GM12878 (cell line): ENCODE measurements at regions not wholly inside any gene's neighbourhood (a gene's known extent, or its start where the extent isn't known, plus 50 kb on each side); places are given as distances from the start of the nearest gene placed in this dataset.

ENCODE experiments used
- ATAC-seq: fragments of 200-7000 bp; cut with Tn5 transposase; 3 replicates; pipeline ENCODE4 v1.9.1; 2020; ENCODE audit warnings: mild to moderate bottlenecking, moderate library complexity
- BruUV-seq: library from RNA; stranded (reverse); fragments of 400-500 nt; replicated peaks from 2 replicates; lab custom pipeline; 2021; lab: Mats Ljungman, UMichigan
- CTCF ChIA-PET: fragments of 300-600 bp; sonication (Branson Sonifier 250); formaldehyde crosslinking; extraction: SDS; loops from one replicate; lab custom pipeline; 2021; ENCODE audit warnings: inconsistent platforms; lab: Yijun Ruan, JAX
- POLR2A ChIA-PET: fragments of 350-600 bp; formaldehyde crosslinking; extraction: SDS; loops from one replicate; lab custom pipeline; 2021; ENCODE audit warnings: inconsistent platforms; lab: Charles Lee
- RAD21 ChIA-PET: fragments of 300-600 bp; sonication (Branson Sonifier 250); formaldehyde crosslinking; loops from one replicate; lab custom pipeline; 2023; ENCODE audit warnings: antibody characterized with exemption; ENCODE audit not compliant: unreplicated experiment; lab: Charles Lee
- SMC1A ChIA-PET: fragments of 300-600 bp; sonication (Branson Sonifier 250); formaldehyde crosslinking; loops from one replicate; lab custom pipeline; 2023; ENCODE audit not compliant: unreplicated experiment, uncharacterized antibody; lab: Charles Lee
- DNase-seq: peaks from one replicate; pipeline ENCODE4 v3.0.0-alpha.2; 2011; ENCODE audit warnings: low read depth, low spot score
- FAIRE-seq: peaks from 3 replicates; lab custom pipeline; 2011; peaks lifted over from hg19 to GRCh38; lab: Jason Lieb, UNC
- H2AFZ ChIP-seq: 2 replicates; pipeline ENCODE4 v1.6.0; 2011; ENCODE audit warnings: low read depth, low read length, control low read depth; ENCODE audit not compliant: control insufficient read depth
- H3K27ac ChIP-seq: 2 replicates; pipeline ENCODE4 v1.5.1; 2011; ENCODE audit warnings: control low read depth; ENCODE audit not compliant: control insufficient read depth, insufficient read depth
- H3K27me3 ChIP-seq, 2 experiments: replicated peaks in 1 of 2; 2 replicates each; pipeline versions ENCODE4 v1.6.0 to v1.6.1; 2011; ENCODE audit warnings: low read length in 1 of 2; ENCODE audit not compliant: control insufficient read depth in 2 of 2, insufficient read depth in 2 of 2
- H3K36me3 ChIP-seq, 2 experiments: 2 replicates each; pipeline ENCODE4 v1.5.1; 2011; ENCODE audit warnings: low read length in 1 of 2; ENCODE audit not compliant: control insufficient read depth in 2 of 2, insufficient read depth in 2 of 2
- H3K4me1 ChIP-seq: 2 replicates; pipeline ENCODE4 v1.6.1; 2011; ENCODE audit warnings: mild to moderate bottlenecking, low read length, moderate library complexity, mixed read lengths; ENCODE audit not compliant: control insufficient read depth, insufficient read depth
- H3K4me2 ChIP-seq: 2 replicates; pipeline ENCODE4 v1.6.0; 2011; ENCODE audit warnings: control low read depth; ENCODE audit not compliant: control insufficient read depth, insufficient read depth
- H3K4me3 ChIP-seq: fragments of 200-600 bp; sonication (generic); 2 replicates; pipeline ENCODE4 v1.5.1; 2016
- H3K79me2 ChIP-seq: 2 replicates; pipeline ENCODE4 v1.6.0; 2011; ENCODE audit warnings: low read length; ENCODE audit not compliant: control insufficient read depth, insufficient read depth
- H3K9ac ChIP-seq: 2 replicates; pipeline ENCODE4 v1.8.0; 2011; ENCODE audit warnings: low read length, control low read depth, mixed read lengths; ENCODE audit not compliant: control insufficient read depth, insufficient read depth
- H3K9me3 ChIP-seq: replicated peaks from 3 replicates; pipeline ENCODE4 v1.5.1; 2011; ENCODE audit warnings: mild to moderate bottlenecking, low read length; ENCODE audit not compliant: control insufficient read depth, insufficient read depth
- H4K20me1 ChIP-seq: 2 replicates; pipeline ENCODE4 v1.6.0; 2011; ENCODE audit not compliant: control insufficient read depth, insufficient read depth
- CHD2 ChIP-seq: IDR thresholded peaks from 2 replicates; pipeline ENCODE4 v1.6.1; 2011; ENCODE audit warnings: low read depth, low read length, improper control_type of control experiment, borderline replicate concordance
- FOS ChIP-seq: IDR thresholded peaks from 3 replicates; pipeline ENCODE4 v1.6.1; 2011; ENCODE audit warnings: borderline replicate concordance; ENCODE audit not compliant: insufficient read length; ENCODE audit errors: extremely low read depth
- FOXK2 ChIP-seq: fragments of 450-650 bp; IDR thresholded peaks from 2 replicates; pipeline ENCODE4 v1.6.1; 2017; ENCODE audit warnings: mild to moderate bottlenecking, moderate library complexity
- FOXM1 ChIP-seq: IDR thresholded peaks from 2 replicates; pipeline ENCODE4 v1.6.1; 2012; ENCODE audit warnings: low read depth, mild to moderate bottlenecking, inconsistent platforms, low read length, moderate library complexity
- IRF5 ChIP-seq: fragments of 450-650 bp; IDR thresholded peaks from 2 replicates; pipeline ENCODE4 v1.6.1; 2017; ENCODE audit warnings: borderline replicate concordance
- KLF5 ChIP-seq: fragments of 450-650 bp; IDR thresholded peaks from 2 replicates; pipeline ENCODE4 v1.6.1; 2014; ENCODE audit warnings: mild to moderate bottlenecking; ENCODE audit not compliant: partially characterized antibody
- MEF2A ChIP-seq: IDR thresholded peaks from 2 replicates; pipeline ENCODE4 v1.6.1; 2011; ENCODE audit warnings: low read depth, mild to moderate bottlenecking, low read length, moderate library complexity; ENCODE audit not compliant: insufficient read depth
- MEF2B ChIP-seq: fragments of 450-650 bp; IDR thresholded peaks from 2 replicates; pipeline ENCODE4 v1.6.1; 2018; ENCODE audit warnings: mild to moderate bottlenecking, moderate library complexity; ENCODE audit not compliant: partially characterized antibody, poor library complexity, severe bottlenecking
- NFIC ChIP-seq: IDR thresholded peaks from 2 replicates; pipeline ENCODE4 v1.6.1; 2012; ENCODE audit warnings: low read depth, mild to moderate bottlenecking, inconsistent platforms, low read length, moderate library complexity
- NRF1 ChIP-seq: conservative IDR thresholded peaks from 2 replicates; pipeline ENCODE4 v1.6.1; 2011; ENCODE audit warnings: mild to moderate bottlenecking, low read depth, low read length, improper control_type of control experiment
- PAX8 ChIP-seq: fragments of 450-650 bp; IDR thresholded peaks from 2 replicates; pipeline ENCODE4 v1.6.1; 2017; ENCODE audit warnings: mild to moderate bottlenecking, moderate library complexity
- PML ChIP-seq: IDR thresholded peaks from 2 replicates; pipeline ENCODE4 v1.6.1; 2012; ENCODE audit warnings: low read length, inconsistent platforms
- RCOR1 ChIP-seq: conservative IDR thresholded peaks from 2 replicates; pipeline ENCODE4 v1.6.1; 2012; ENCODE audit warnings: low read depth, low read length, improper control_type of control experiment
- TAF1 ChIP-seq: IDR thresholded peaks from 2 replicates; pipeline ENCODE4 v1.6.1; 2011; ENCODE audit warnings: mild to moderate bottlenecking, low read depth, low read length, borderline replicate concordance
- WGBS: methylation state at CpG from one replicate; pipeline ENCODE4 v1.1.6; 2016; ENCODE audit warnings: low lambda C conversion rate; ENCODE audit not compliant: insufficient replicate concordance, insufficient coverage; ENCODE audit errors: missing lambda C conversion rate; 5-methylcytosine and 5-hydroxymethylcytosine counted together
- in situ Hi-C: fragments of 300-500 bp; cut with MboI; formaldehyde crosslinking; loops from 9 replicates; pipeline ENCODE4 v1.14.3; 2018; ENCODE audit warnings: mixed read lengths
- intact Hi-C: fragments of 100-400 bp; cut with micrococcal nuclease; formaldehyde crosslinking; loops from one replicate; pipeline ENCODE4 v1.14.2; 2022; ENCODE audit not compliant: unreplicated experiment
- TF ChIP-seq, protein P1 (sequence below): fragments of 450-650 bp; IDR thresholded peaks from 2 replicates; pipeline ENCODE4 v1.6.1; 2017; ENCODE audit warnings: antibody characterized with exemption, mild to moderate bottlenecking, moderate library complexity

DNA sequence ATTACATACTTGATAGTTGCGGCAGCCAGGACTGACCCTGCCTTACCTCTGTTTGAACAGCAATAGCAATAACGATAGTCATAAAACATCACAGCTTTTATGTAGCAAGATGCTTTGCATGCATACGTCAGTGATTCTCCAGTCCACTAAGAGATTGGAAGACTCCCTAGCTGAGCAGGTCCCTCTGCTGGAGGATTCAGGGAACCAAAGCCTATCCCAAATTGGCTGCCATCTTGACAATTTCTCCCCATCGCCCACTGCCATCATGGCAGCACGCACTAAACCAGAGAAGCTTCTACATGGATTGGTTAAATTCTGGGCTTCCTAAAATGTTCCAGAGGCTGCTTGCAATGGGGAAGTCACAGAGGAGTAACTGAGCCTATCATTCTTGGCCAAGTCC, 360.6 kb upstream of the XYLT1 start:
- Histone ChIP-seq H3K9me3 (no peaks in the 10 kb centered on the region), H3K79me2 (no peaks in the 10 kb centered on the region), H3K27me3 (no peaks in the 10 kb centered on the region), H3K9ac (no peak overlapping the region), H3K27ac (no peak overlapping the region), H4K20me1 (no peaks in the 10 kb centered on the region), H3K4me3 (no peak overlapping the region), H2AFZ (no peak overlapping the region), H3K36me3 (no peaks in the 10 kb centered on the region), H3K4me1 (no peaks in the 10 kb centered on the region), H3K4me2 (no peak overlapping the region)
- TF ChIP-seq CHD2 (no peak), NRF1 (no peak), TAF1 (no peak), NFIC (no peak), FOXM1 (no peak), RCOR1 (no peak), FOS (no peak), PML (no peak), KLF5 (no peak), PAX8 (no peak), IRF5 (no peak), MEF2A (no peak), MEF2B (no peak), FOXK2 (no peak)
- TF ChIP-seq, protein P1, sequence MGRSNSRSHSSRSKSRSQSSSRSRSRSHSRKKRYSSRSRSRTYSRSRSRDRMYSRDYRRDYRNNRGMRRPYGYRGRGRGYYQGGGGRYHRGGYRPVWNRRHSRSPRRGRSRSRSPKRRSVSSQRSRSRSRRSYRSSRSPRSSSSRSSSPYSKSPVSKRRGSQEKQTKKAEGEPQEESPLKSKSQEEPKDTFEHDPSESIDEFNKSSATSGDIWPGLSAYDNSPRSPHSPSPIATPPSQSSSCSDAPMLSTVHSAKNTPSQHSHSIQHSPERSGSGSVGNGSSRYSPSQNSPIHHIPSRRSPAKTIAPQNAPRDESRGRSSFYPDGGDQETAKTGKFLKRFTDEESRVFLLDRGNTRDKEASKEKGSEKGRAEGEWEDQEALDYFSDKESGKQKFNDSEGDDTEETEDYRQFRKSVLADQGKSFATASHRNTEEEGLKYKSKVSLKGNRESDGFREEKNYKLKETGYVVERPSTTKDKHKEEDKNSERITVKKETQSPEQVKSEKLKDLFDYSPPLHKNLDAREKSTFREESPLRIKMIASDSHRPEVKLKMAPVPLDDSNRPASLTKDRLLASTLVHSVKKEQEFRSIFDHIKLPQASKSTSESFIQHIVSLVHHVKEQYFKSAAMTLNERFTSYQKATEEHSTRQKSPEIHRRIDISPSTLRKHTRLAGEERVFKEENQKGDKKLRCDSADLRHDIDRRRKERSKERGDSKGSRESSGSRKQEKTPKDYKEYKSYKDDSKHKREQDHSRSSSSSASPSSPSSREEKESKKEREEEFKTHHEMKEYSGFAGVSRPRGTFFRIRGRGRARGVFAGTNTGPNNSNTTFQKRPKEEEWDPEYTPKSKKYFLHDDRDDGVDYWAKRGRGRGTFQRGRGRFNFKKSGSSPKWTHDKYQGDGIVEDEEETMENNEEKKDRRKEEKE: no peak
- intact Hi-C loops (no loop called here), in situ Hi-C loops (no loop called here)
- no TSS peak for BruUV-seq
- ATAC-seq: no peak
- no peak for FAIRE-seq
- RAD21 ChIA-PET: no interaction called here
- 58% methylated on average over 5 of the region's 5 CpGs for WGBS
- SMC1A ChIA-PET: no interaction called here
- POLR2A ChIA-PET: no interaction called here
- CTCF ChIA-PET: no interaction called here
- DNase-seq: no peak
